SU-DHL-6 (cell line): ENCODE measurements at regions not wholly inside any gene's neighbourhood (a gene's known extent, or its start where the extent isn't known, plus 50 kb on each side); places are given as distances from the start of the nearest gene placed in this dataset.

Source experiments
- EZH2phosphoT487 ChIP-seq: fragments of 200-600 bp; sonication (generic), shearing (Covaris generic); conservative IDR thresholded peaks from 2 replicates; pipeline ENCODE4 v1.6.1; 2018; ENCODE audit warnings: mild to moderate bottlenecking, antibody characterized with exemption, low read length, moderate library complexity, mixed read lengths
- TF ChIP-seq, protein P1 (sequence below): fragments of 200-600 bp; sonication (generic); IDR thresholded peaks from one replicate; pipeline ENCODE4 v1.5.1; 2017; ENCODE audit warnings: antibody characterized with exemption, mild to moderate bottlenecking, low read length, moderate library complexity; ENCODE audit not compliant: insufficient read depth, poor library complexity, severe bottlenecking

DNA sequence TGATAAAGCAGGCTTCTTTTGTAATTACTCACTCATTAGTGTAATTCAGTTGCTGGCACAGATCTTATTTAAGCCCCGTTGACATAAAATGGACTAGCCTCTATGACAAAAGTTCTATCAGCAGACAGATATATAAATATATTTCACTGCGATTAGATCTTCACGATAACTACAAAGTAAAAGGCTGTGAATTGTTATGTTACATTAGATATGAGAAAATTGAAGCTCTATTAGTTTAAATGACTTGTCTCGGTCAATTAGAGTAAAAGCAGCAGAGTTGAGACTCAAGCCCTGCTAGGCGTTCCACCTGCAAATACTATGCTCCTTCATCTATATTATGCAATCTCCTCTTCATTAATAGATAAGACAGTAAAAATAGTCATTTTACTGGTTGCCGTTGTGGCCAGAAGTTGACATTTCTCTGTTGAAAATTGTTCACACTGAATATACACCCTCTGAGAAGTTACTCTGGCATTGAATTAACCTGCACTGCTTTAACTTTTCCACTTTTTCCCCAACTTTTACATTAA, 136.7 kb downstream of the DKK1 start:
- TF ChIP-seq, protein P1, sequence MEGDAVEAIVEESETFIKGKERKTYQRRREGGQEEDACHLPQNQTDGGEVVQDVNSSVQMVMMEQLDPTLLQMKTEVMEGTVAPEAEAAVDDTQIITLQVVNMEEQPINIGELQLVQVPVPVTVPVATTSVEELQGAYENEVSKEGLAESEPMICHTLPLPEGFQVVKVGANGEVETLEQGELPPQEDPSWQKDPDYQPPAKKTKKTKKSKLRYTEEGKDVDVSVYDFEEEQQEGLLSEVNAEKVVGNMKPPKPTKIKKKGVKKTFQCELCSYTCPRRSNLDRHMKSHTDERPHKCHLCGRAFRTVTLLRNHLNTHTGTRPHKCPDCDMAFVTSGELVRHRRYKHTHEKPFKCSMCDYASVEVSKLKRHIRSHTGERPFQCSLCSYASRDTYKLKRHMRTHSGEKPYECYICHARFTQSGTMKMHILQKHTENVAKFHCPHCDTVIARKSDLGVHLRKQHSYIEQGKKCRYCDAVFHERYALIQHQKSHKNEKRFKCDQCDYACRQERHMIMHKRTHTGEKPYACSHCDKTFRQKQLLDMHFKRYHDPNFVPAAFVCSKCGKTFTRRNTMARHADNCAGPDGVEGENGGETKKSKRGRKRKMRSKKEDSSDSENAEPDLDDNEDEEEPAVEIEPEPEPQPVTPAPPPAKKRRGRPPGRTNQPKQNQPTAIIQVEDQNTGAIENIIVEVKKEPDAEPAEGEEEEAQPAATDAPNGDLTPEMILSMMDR: no peak
- TF ChIP-seq EZH2phosphoT487: no peak
